ENCODE measurements at regions not wholly inside any gene's neighbourhood (a gene's known extent, or its start where the extent isn't known, plus 50 kb on each side); places are given as distances from the start of the nearest gene placed in this dataset.
"Not testable (repeated sequence)": the region's sequence is repeated elsewhere in the genome, so short reads cannot be mapped to it uniquely, and the experiment has no call there.

DNA sequence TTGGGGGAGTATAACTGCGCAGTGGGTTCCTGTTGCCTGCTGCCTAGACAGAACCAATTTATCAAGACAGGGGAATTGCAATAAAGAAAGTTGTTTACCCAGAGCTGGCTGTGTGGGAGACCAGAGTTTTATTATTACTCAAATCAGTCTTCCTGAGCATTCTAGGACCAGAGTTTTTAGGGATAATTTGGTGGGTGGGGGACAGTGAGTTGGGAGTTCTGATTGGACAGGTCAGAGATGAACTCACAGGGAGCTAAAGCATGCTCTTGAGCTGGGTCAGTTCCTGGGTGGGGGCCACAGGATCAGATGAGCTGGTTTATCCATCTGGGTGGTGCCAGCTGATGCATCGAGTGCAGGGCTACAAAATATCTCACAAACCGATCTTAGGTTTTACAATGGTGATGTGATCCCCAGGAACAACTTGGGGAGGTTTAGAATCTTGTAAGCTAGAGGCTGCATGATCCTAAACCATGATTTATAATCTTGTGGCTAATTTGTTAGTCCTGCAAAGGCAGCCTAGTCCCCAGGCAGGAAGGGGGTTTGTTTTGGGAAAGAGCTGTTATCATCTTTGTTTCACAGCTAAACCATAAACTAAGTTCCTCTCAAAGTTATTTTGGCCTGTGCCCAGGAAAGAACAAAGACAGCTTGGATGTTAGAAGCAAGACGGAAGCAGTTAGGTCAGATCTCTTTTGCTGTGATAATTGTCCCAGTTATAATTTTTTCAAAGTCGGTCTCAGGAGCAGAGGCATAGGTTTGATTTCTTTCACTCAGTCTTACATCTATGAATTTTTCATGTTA is 146.8 kb downstream of the PPIAL4G start:
- H3K9me3 Mint-ChIP-seq, H3K36me3 Mint-ChIP-seq, DNase-seq: not testable (repeated sequence)
- peak overlapping the region; percentile 14 to 99 (median 49) for H3K27ac Mint-ChIP-seq
- H3K27me3 Mint-ChIP-seq (ENCODE audit: low read depth in 3 of 3), result peaks cover 7 to 14% (median 14%) of the 10 kb centered on the region in 3 donors
- H3K4me1 Mint-ChIP-seq, result peaks cover 30 to 34% of the 10 kb centered on the region in 2 donors
- peak overlapping the region; percentile 44 to 99 (median 92) for H3K4me3 Mint-ChIP-seq

DNA sequence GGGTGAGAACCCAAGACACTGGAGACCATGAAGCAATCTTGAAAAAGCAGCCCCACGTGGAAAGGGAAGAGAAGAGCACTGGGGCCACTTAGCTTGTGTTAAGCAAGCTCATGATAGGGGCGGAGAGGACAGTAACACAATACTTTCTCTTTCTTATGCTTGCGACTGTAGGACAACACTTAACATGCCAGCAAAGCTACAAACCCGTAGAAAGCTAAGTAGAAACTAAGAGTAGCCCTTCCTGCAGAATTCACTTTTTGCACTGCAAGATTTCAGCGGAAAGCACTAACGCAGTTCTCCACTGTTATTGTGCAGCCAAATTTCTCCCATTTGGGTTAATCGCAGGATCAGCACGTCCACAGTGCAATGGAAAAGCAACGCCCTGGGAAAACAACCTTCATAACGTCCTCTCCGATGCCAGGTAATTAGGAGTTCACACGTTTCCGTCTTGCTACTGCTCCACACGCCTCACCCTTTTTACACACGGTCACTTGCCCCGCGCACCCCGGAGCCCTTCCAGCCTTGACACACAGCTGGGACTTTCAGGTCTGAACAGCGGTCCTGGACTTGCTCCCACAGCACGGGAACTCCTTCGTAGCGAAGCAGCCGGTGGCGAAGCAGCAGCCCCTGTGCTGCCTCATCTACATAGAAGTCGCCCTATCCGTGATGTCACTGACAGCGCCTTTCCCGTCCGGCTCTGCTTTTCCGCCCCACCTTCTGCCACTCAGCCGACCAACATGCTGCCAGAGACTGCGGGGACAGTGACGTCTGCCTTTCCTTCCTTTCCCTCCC is 148.6 kb downstream of the PPIAL4G start:
- H3K27me3 Mint-ChIP-seq (ENCODE audit: low read depth in 3 of 3), result peaks cover 10 to 17% (median 16%) of the 10 kb centered on the region in 3 donors
- H3K36me3 Mint-ChIP-seq, result no peaks in the 10 kb centered on the region
- peak; percentile 65 to 80 (median 74) for DNase-seq
- H3K4me1 Mint-ChIP-seq, result peaks cover 30 to 34% of the 10 kb centered on the region in 2 donors
- peak overlapping the region; percentile 94 to 99 (median 98) for H3K27ac Mint-ChIP-seq
- H3K4me3 Mint-ChIP-seq, result peak overlapping the region; percentile 90 to 99 (median 96)
- no peaks in the 10 kb centered on the region for H3K9me3 Mint-ChIP-seq

DNA sequence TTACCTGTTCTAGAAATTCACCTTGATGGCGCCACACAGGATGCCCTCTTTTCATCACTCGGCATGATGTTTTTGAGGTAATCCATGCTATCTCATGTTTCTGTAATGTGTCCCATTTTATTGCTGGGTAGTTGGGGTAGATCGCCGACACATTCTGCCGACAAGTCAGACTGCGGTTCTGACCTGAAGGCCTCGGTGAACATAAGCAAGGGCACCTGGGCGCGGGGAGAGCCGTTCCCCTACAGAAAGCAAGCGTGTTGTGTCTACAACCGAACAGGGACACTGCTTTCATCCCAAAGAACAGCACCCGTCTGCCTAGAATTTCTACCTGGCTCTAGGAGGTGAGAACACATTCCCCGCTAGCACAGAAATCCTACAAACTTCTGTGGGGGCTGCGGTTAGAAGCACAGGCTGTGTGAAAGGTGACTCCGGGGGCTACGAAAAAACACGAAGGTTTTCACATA is 149.2 kb downstream of the PPIAL4G start:
- peaks cover 10 to 17% (median 16%) of the 10 kb centered on the region in 3 donors for H3K27me3 Mint-ChIP-seq (ENCODE audit: low read depth in 3 of 3)
- DNase-seq, result no peak
- peak overlapping the region; percentile 94 to 99 (median 98) for H3K27ac Mint-ChIP-seq
- H3K4me3 Mint-ChIP-seq, result peak overlapping the region; percentile 90 to 99 (median 96)
- H3K4me1 Mint-ChIP-seq, result peaks cover 30 to 34% of the 10 kb centered on the region in 2 donors
- no peaks in the 10 kb centered on the region for H3K9me3 Mint-ChIP-seq
- no peaks in the 10 kb centered on the region for H3K36me3 Mint-ChIP-seq

DNA sequence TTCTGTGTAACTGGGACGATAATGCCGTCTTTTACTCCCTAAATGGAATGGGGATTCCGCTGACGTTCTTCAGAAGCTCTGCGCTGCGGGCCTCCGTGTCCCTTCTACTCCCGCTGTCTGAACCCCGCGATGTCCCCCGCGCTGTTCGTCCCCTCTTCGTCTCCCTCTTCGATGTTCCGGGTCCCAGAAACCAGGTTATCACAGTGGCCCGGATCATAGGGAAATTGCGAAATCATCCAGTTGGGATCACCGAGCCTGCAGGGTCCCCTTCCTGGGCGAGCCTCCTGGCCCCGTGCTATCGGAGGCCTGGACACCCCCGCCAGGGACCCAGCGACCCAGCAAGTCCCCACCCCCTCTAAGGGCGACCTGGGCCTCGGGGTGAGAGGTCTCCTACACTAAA is 154.2 kb downstream of the PPIAL4G start:
- Mint-ChIP-seq H3K27ac (no peak overlapping the region), H3K4me1 (peaks cover 4 to 6% of the 10 kb centered on the region in 2 donors), H3K9me3 (peaks cover 0 to 2% (median 0%) of the 10 kb centered on the region in 6 donors), H3K27me3 (ENCODE audit: low read depth in 3 of 3) (peaks cover 8 to 12% (median 10%) of the 10 kb centered on the region in 3 donors), H3K4me3 (no peak overlapping the region), H3K36me3 (peaks cover 0 to 3% (median 3%) of the 10 kb centered on the region in 3 donors)
- DNase-seq, result no peak

DNA sequence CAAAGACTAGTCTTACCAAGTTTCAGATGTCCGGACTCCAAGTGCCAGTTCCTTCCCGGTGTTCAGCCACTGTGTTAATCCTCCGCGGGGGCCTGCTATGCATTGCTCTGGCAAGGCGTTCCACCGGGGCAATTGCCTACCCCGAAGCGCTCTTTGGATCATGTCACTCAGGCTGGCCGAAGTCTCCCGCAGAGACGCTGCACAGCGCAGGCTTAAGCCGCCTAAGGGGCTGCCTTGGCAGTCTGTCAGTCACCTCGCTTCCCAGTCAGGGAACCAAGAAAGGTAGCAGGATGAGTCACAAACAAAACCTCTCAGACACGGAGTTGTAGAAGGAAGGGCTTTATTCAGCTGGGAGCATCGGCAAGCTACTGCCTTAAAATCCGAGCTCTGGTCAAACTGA is 158.1 kb downstream of the PPIAL4G start:
- H3K4me3 Mint-ChIP-seq, H3K36me3 Mint-ChIP-seq, DNase-seq, H3K9me3 Mint-ChIP-seq, H3K27ac Mint-ChIP-seq, H3K4me1 Mint-ChIP-seq: not testable (repeated sequence)
- peaks cover 3 to 14% (median 7%) of the 10 kb centered on the region in 3 donors for H3K27me3 Mint-ChIP-seq (ENCODE audit: low read depth in 3 of 3)

- H3K4me1 Mint-ChIP-seq, result peaks cover 6 to 11% of the 10 kb centered on the region in 2 donors
- H3K27me3 Mint-ChIP-seq (ENCODE audit: low read depth in 3 of 3), result peaks cover 0 to 12% (median 4%) of the 10 kb centered on the region in 3 donors
- H3K9me3 Mint-ChIP-seq, DNase-seq, H3K36me3 Mint-ChIP-seq, H3K4me3 Mint-ChIP-seq, H3K27ac Mint-ChIP-seq: not testable (repeated sequence)
These were observed 158.6 kb downstream of the PPIAL4G start for GRCh38 chr1:148324465-148324864.

GRCh38 chr1:148320079-148320478 is 163.0 kb downstream of the PPIAL4G start:
- DNase-seq, H3K27ac Mint-ChIP-seq, H3K9me3 Mint-ChIP-seq, H3K36me3 Mint-ChIP-seq: not testable (repeated sequence)
- Mint-ChIP-seq H3K27me3 (ENCODE audit: low read depth in 3 of 3) (peaks cover 9 to 26% (median 19%) of the 10 kb centered on the region in 3 donors), H3K4me1 (peaks cover 25 to 31% of the 10 kb centered on the region in 2 donors), H3K4me3 (peak overlapping the region in 1 of 5 donors; percentile 24)

- Mint-ChIP-seq H3K27ac (peak overlapping the region in 2 of 6 donors; percentile 26 to 41), H3K27me3 (ENCODE audit: low read depth in 3 of 3) (peaks cover 9 to 26% (median 19%) of the 10 kb centered on the region in 3 donors)
These were observed 164.2 kb downstream of the PPIAL4G start for GRCh38 chr1:148318904-148319242.

GRCh38 chr1:148318123-148318903 is 164.8 kb downstream of the PPIAL4G start:
- peak; percentile 69 to 75 (median 69) for DNase-seq
- peak overlapping the region in 4 of 6 donors; percentile 26 to 56 (median 36) for H3K27ac Mint-ChIP-seq
- no peaks in the 10 kb centered on the region for H3K36me3 Mint-ChIP-seq
- peak overlapping the region; percentile 83 to 94 (median 89) for H3K4me3 Mint-ChIP-seq
- H3K27me3 Mint-ChIP-seq (ENCODE audit: low read depth in 3 of 3), result peaks cover 9 to 25% (median 19%) of the 10 kb centered on the region in 3 donors
- peaks cover 0 to 4% (median 0%) of the 10 kb centered on the region in 6 donors for H3K9me3 Mint-ChIP-seq
- H3K4me1 Mint-ChIP-seq, result peaks cover 25 to 31% of the 10 kb centered on the region in 2 donors

More at GRCh38 chr1:148318904-148319242, 164.2 kb downstream of the PPIAL4G start:
- peaks cover 0 to 2% (median 0%) of the 10 kb centered on the region in 6 donors for H3K9me3 Mint-ChIP-seq
- no peaks in the 10 kb centered on the region for H3K36me3 Mint-ChIP-seq
- no peak for DNase-seq
- peak overlapping the region; percentile 83 to 94 (median 89) for H3K4me3 Mint-ChIP-seq
- H3K4me1 Mint-ChIP-seq, result peaks cover 25 to 31% of the 10 kb centered on the region in 2 donors

DNA sequence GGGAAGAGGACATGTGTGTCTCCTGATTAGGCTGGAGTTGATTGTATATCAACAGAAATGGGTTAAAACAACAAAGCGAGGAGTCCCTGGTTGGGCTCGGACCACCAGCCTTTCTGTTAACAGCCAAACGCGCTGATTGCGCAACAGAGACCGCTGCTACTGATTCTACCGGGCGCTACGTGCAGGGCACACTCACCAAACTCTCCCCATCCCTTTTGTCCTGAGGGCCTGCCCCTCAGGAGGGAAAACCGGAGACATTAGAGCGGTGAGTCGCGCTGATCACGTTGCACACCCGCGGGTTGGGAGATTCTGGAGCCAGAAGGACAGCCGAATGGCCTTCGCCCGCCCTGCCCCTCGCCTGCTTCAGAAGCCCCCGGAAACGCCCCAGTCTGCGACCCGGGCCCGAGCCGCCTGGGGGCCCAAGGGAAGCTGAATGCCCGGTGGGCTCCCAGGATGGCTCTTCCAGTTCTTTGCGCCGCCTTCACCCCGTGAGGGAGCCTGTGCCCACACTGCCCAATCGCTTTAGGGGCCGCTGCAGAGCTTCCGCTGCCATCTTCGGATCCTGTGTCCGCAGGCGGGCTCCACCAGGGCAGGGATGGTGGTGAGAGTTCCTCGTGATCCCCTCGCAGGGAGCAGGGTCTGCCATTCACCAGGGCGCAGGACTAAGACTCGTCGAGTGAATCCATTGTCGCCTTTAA is 165.4 kb upstream of the NBPF11 start:
- peak overlapping the region; percentile 83 to 94 (median 89) for H3K4me3 Mint-ChIP-seq
- H3K27ac Mint-ChIP-seq, result peak overlapping the region in 2 of 6 donors; percentile 26 to 31
- peaks cover 0 to 4% (median 0%) of the 10 kb centered on the region in 6 donors for H3K9me3 Mint-ChIP-seq
- peaks cover 12 to 25% (median 19%) of the 10 kb centered on the region in 3 donors for H3K27me3 Mint-ChIP-seq (ENCODE audit: low read depth in 3 of 3)
- peaks cover 25 to 31% of the 10 kb centered on the region in 2 donors for H3K4me1 Mint-ChIP-seq
- H3K36me3 Mint-ChIP-seq, result no peaks in the 10 kb centered on the region
- no peak for DNase-seq

- DNase-seq, result no peak
- H3K9me3 Mint-ChIP-seq, result peaks cover 6 to 15% (median 8%) of the 10 kb centered on the region in 6 donors
- H3K36me3 Mint-ChIP-seq, result peaks cover 0 to 5% (median 4%) of the 10 kb centered on the region in 3 donors
- peaks cover 19 to 21% of the 10 kb centered on the region in 2 donors for H3K4me1 Mint-ChIP-seq
- H3K27me3 Mint-ChIP-seq (ENCODE audit: low read depth in 3 of 3), result peaks cover 13 to 30% (median 20%) of the 10 kb centered on the region in 3 donors
- H3K4me3 Mint-ChIP-seq, result no peak overlapping the region
- H3K27ac Mint-ChIP-seq, result peak overlapping the region in 1 of 6 donors; percentile 6
These were observed 163.2 kb upstream of the NBPF11 start for GRCh38 chr1:148315071-148315811.

DNA sequence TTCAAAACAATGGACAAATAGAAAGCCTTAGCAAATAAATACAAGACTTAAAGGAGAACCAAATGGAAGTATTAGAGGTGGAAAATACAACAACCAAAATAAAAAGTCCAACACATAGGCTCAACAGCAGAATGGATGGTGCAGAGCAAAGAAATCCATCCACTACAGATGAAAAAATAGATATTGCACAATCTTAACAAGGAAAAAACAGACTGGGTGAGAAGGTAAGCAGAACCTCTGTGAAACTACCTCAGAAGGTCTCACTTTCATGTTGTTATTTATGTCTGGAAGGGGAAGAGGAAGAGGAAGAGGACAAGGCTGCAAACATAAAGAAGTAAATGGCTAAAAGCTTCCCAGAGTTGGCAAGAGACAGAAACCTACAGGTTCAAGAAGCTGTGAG is 158.7 kb upstream of the NBPF11 start:
- Mint-ChIP-seq H3K27me3 (ENCODE audit: low read depth in 3 of 3) (peaks cover 10 to 31% (median 14%) of the 10 kb centered on the region in 3 donors), H3K9me3 (peaks cover 6 to 15% (median 8%) of the 10 kb centered on the region in 6 donors), H3K4me3 (no peak overlapping the region), H3K27ac (no peak overlapping the region), H3K36me3 (peaks cover 0 to 8% (median 4%) of the 10 kb centered on the region in 3 donors), H3K4me1 (peaks cover 0 to 4% of the 10 kb centered on the region in 2 donors)
- no peak for DNase-seq

Data from immature natural killer cell (primary cell).